Neural progenitor cell (in vitro differentiated cells): ENCODE measurements at regions not wholly inside any gene's neighbourhood (a gene's known extent, or its start where the extent isn't known, plus 50 kb on each side); places are given as distances from the start of the nearest gene placed in this dataset.

ENCODE experiments used
- EZH2 ChIP-seq: fragments of 200-600 bp; sonication (generic); IDR thresholded peaks from 2 replicates; pipeline ENCODE4 v1.6.1; 2017; ENCODE audit warnings: antibody characterized with exemption, mild to moderate bottlenecking, moderate library complexity
- TF ChIP-seq, protein P1 (sequence below): fragments of 200-600 bp; sonication (generic); IDR thresholded peaks from 2 replicates; pipeline ENCODE4 v1.5.1; 2017; ENCODE audit warnings: antibody characterized with exemption, mild to moderate bottlenecking

DNA sequence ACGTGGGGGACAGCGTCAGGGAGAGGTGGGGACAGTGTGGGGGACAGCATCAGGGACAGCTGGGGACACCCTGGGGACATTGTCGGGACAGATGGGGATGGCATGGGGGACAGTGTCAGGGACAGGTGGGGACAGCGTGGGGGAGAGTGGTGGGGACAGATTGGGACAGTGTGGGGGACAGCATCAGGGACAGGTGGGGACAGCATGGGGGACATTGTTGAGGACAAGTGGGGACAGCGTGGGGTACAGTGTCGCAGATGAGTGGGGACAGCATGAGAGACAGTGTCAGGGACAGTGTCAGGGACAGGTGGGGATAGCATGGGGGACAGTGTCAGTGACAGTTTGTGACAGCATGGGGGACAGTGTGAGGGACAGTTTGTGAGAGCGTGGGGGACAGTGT, 240.9 kb downstream of the TMEM121 start:
- TF ChIP-seq, protein P1, sequence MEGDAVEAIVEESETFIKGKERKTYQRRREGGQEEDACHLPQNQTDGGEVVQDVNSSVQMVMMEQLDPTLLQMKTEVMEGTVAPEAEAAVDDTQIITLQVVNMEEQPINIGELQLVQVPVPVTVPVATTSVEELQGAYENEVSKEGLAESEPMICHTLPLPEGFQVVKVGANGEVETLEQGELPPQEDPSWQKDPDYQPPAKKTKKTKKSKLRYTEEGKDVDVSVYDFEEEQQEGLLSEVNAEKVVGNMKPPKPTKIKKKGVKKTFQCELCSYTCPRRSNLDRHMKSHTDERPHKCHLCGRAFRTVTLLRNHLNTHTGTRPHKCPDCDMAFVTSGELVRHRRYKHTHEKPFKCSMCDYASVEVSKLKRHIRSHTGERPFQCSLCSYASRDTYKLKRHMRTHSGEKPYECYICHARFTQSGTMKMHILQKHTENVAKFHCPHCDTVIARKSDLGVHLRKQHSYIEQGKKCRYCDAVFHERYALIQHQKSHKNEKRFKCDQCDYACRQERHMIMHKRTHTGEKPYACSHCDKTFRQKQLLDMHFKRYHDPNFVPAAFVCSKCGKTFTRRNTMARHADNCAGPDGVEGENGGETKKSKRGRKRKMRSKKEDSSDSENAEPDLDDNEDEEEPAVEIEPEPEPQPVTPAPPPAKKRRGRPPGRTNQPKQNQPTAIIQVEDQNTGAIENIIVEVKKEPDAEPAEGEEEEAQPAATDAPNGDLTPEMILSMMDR, result no peak
- TF ChIP-seq EZH2, result no peak
